Islet of Langerhans (tissue), 1 donor: ENCODE measurements at regions not wholly inside any gene's neighbourhood (a gene's known extent, or its start where the extent isn't known, plus 50 kb on each side); places are given as distances from the start of the nearest gene placed in this dataset.

Source experiments
- FAIRE-seq: peaks from one replicate; lab custom pipeline; 2011; peaks lifted over from hg19 to GRCh38; lab: Jason Lieb, UNC

DNA sequence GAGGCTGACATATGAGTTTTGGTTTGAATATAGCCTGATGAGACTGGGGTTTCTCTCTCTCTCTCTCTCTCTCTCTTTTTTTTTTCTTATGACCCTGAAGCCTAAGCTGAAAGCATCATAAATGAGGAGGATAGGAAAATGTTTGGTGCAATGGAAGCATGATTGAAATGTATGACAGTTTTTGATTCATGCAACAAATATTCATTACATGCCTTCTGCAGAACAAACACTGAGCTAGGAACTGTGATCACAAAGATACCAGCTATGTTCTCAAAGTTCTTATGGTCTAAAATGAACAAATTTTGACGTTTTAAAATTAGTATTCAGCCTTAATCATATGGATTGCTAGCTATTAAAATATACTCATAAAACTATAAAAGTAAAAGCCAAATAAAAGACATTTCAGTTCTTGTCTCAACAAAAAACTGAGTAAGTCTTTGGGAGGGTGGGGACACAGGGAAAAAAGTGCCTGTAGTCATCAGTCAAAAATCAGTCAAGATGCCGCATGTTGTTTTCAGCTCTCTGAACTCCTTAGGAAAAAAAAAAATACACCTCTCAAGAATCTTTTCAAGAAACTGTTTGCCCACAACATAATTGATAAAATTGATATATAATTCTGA lies 57.2 kb downstream of the NKX6-1 start:
- FAIRE-seq: no peak

DNA sequence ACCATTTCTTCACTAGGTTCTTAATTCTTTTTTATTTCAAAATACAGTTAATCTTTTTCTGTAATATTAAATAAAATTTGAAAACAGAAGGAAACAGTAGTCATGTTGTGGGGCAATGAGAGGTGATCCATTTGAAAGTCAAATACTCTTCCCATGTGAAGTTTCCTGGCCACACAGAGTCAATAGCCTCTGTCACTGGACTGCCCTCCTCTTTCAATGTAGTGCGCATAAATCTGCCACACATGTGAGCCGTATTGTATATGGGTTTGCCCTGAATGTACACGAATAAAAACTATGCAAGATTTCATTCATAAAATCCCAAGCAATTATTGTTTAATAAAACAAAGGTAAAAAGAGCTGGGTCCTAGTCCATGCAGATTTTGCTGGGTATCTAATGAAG lies 59.1 kb downstream of the NKX6-1 start:
- FAIRE-seq: no peak

DNA sequence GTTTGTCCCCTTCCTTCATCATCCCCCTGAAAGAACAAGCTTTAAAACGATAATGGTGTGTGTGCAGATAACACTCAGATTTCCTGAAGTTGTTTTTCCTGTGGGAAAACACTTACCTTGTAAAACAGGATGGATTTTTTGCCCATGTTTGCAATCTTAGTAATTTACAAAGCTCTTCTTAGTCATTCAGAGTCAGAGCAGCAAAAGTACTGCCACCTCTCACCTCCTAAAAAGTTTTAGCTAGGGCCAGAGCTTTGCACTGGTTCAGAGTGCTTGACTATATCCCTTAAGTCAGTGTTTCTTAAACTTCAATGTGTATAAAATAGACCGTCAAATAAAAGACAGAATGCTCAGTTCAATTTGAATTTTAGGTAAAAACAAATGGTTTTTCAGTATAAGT lies 62.3 kb downstream of the NKX6-1 start:
- no peak for FAIRE-seq

DNA sequence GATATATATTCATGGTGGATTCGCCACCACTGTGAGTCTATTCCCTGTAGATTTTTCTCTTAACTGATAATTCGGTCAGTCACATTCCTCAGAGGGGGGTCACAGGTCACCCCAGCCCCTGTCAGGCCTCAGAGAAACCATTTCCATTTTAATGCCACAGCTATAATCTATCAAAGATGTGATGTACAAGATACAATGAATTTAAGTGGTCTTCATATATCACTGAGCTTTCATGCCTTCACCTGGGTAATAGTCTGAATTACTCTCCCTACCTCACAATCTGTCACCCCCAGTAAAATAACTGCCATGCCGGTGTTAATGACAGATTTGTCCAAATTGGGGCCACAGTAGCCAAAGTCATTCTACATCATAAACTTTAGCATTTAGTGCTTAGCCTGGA lies 64.7 kb downstream of the NKX6-1 start:
- FAIRE-seq: no peak

DNA sequence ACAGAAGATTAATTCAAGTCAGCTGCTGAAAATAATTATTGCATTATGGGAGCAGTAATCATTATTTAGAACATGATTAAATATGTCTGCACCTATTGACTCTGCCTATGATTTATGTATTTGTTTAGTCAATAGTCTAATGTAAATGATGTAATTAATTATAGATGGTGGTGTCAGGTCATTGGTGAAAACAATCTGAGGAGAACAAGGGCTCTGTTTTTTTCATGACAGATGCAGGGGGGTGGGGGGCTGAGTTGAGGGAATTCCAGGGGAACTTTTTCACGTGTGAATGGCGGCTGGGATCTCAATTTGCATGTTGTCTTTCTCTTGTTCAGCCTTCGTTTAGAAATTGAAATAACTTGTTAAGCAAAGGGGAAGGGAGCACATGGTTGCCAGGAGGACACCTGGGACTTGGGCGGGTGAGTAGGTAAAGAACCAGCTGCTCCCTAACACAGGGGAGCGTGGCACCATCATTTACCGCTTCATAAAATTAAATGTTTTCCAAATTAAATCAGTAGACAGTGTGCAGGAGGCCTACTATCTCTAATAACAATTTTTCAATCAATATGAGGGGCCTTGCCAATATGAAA lies 65.4 kb downstream of the NKX6-1 start:
- peak; percentile 81 for FAIRE-seq

DNA sequence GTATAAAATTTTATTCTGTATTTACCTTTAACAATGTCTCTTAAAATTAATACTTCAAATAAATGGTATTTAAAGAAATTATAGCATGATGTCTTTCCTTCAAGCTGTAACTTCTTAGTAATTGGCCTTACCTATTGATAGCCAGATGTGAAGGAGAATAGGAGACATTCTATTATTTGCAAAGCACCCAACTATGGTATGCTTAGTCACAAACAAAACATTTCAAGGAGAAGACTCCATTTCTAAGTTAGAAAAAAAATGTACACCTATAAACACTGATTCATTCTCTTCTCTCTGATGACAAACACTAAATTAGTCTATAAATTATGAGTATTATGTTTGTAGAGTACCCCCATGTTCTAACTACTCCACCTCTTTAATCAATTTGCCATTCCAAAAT lies 66.4 kb downstream of the NKX6-1 start:
- FAIRE-seq: no peak

DNA sequence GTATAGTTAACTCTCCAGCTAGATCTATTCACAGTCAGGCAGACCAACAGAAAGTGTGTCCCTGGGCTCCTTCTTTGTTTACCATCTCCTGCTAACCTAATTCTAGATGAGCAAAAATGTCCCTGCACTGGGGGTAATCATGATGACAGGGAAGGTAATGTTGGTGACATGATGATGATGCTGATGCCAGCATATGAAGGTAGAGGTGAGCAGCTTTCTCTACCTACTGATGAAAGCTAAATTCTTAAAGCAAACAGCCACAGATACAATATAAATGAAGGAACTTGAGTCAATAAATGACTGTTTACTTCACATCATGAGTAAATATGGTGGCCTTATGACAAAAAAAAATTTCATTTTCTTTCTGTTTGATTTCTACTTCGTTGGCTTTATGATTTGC lies 78.5 kb downstream of the NKX6-1 start:
- FAIRE-seq: peak; percentile 100

DNA sequence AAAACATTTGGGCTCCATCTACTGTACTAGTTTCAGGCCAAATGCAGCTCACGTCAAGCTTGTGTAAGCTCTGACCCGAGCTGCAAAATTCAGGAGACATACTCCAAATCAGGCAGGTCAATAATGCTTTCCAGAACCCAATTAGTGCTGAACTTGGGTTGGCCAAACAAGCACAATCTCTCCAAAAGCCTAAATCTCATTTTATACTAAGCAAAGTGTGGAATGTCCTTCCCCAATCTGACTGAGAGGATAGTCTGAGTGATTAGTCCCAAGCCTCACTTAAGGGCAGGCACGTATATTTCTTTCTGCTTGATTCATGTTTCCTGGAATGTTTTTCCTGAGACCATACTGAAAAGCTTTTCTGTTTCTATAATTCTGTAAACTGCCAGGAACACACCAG lies 79.9 kb downstream of the NKX6-1 start:
- FAIRE-seq: no peak

DNA sequence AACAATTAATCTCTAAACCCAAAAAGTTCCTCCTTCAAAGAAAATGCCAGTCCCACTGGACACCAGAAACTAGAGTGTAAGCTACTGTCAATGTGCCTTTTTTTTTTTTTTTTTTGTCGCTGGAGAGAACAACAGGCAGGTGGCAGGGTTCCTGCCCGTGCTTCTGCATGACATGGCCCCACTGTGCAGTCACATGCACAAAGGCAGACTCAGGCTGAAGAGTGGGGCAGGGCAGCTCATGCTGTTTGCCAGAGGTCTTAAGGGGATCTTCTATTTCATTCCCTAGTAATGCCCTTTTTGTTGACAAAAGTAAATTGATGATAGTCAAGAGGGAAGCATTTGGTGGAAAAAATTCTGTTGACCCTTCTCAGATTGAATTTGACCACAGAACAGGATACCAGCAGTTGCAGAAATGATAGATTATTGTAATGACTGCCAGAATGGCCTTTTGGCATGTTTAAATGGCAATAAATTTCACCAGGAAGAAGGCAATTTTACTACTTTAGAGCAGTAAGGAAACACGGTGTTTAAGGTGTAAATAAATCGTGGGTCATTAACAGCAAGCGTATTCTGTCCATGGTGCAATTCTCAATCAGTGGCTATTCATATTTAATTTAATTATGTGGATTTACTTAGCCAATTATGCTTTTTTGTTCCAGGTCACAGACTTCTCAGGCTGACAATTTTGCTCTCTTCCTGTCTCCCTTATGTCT lies 80.9 kb downstream of the NKX6-1 start:
- peak; percentile 100 for FAIRE-seq

DNA sequence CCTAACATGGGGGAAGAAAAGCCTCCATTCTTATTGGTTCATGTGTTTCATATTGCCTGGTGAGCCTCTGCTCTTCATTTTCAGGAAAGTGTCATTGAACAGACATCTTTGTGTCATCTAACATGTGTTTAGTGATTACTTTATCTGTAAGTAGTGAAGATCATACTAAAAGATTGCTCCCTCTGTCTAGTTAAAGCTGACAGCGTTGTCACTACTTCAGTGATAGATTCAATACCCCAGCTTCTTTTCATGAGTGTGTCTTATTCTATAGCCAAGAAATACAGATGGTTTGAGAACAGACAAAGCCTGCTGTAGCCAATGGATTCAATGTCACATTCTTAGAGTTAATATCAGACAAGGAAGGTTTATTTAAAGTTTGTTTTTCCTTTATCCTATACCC lies 85.1 kb downstream of the NKX6-1 start:
- FAIRE-seq: no peak

DNA sequence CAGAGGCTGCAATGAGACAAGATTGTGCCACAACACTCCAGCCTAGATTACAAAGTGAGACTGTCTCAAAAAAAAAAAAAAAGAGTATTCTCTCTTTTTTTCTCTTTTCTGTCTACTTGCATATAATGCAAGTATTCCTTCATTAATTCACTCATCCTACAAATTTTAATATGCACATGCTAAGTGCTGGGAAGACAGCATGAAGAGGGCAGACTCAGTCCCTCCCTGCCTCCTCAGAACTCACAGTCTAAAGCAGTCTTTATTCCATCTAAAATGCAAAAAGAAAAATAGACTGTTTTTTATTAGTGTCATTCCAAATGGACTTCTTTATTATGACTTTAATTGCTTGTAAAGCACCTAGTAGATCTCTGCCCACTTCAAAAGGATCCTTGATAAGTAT lies 85.6 kb downstream of the NKX6-1 start:
- FAIRE-seq: no peak

DNA sequence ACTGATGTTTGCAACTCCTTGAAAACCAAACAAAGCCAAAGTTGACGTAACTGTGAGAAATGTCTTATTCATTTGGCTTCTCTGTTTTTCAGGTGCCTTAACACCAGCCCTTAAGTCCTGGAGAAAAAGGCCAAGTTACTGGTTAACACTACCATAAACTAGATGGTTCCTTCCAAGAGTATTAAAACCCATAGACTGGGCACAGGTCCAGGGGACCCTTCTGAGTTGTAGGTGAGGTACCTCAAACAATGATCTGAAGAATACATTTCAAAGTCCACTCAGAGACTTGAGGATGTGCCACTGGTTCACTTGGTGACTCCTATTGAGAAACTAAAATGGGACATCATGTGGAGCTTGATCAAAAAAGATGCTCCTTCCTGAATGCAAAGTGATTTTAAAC lies 87.0 kb downstream of the NKX6-1 start:
- no peak for FAIRE-seq

DNA sequence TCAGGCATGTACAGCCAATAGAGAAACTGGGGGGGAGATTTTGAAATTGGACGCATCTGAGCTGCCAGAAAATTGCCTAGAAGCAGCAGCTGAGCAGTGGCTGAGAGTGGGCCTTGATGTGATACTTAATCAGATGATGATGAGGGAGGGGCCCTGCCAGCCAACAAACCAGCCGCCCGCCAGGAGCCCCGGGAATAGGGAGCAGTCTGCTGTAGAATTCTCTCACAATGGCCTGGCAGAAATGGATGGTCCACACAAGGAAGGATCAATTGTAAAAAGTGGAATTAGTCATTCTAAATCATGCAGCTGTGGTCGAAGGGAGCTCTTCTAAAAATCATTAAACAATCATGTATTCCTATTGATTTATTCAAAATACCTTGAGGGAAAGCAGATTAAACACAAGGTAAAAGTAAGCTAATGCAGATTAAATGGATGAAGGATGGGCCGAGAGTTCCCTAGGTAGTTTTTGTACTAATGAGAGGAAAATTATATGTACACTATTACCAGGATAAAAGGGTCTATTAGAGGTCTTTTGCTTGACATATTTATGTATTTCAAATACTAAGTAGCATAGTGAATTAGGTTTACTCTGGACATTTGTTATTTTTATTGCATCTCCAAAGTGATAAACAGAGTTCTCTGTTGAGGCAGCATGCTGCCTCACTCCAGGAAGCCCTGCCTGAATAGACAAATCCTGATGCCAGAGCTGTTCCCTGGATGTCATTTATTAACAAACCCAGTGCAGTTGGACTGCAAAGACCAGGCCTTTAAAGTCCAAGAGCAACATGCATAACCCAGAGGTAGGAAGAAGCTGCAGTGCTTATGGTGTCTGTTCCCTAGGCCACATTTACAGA lies 91.3 kb downstream of the NKX6-1 start:
- FAIRE-seq: no peak

DNA sequence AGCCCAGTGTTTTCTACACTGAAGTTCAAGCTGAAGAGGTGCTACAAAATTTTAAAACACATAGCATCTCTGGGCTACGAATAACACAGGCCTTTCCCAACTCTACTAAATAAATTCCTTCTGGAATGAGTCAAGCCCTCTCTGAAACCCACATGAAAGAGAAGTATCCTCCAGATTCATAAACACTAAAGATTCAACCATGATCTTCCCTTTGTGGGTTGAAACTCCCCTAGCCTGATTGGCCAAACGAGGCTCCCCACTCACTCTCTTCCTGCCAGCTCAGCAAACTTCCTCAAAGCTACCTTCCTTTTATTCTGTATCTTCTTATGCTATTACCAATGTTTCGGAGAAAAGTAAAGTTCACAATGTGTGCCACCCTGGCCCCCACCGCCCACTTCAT lies 95.4 kb downstream of the NKX6-1 start:
- FAIRE-seq: no peak

DNA sequence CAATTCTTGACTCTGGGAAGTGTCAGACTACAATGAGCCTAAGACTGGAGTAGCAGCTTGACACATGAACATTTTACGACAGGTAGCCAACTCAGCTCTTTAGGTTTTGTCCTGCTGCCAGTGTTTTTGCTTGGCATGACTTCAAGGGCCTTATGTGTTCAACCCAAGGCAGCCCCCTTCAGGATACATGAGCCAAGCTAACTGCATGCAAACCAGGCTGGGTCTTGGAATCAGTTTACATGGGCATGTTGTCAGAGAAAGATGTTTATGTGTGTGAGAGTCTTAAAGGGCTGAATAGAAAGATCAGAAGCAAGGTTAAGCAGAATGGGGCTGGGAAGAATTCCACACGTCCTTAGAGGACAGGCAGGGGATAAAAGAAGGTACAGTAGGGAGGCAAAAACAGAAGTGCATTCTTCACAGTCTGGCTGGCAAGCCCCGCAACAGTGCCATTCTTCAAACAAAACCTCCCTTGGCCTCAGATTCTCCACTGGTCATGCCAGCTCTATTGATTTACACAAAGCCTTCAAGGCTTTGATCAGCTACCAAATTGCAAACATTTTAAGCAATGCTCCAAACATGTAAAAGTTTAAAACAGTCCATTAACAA lies 97.3 kb downstream of the NKX6-1 start:
- FAIRE-seq: no peak

DNA sequence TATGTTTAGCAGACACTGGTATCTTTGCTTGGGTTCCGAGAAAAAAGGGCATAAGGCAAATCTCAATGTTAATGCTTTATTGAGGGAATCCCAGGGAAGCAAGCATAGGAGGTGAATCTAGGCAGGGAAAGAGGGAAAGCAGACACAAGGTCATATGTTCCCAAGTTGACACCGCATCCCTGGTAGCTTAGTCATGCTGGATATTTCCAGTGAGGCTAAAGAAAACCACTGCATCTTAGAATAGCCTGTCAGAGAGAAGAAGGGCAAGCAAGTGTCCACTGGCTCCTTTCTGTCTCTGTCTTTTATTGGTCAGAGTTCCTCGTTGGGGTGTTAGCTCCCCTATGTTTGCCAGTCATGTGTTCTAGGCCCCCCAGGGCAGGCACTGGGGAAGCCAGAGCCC lies 104.7 kb downstream of the NKX6-1 start:
- no peak for FAIRE-seq

DNA sequence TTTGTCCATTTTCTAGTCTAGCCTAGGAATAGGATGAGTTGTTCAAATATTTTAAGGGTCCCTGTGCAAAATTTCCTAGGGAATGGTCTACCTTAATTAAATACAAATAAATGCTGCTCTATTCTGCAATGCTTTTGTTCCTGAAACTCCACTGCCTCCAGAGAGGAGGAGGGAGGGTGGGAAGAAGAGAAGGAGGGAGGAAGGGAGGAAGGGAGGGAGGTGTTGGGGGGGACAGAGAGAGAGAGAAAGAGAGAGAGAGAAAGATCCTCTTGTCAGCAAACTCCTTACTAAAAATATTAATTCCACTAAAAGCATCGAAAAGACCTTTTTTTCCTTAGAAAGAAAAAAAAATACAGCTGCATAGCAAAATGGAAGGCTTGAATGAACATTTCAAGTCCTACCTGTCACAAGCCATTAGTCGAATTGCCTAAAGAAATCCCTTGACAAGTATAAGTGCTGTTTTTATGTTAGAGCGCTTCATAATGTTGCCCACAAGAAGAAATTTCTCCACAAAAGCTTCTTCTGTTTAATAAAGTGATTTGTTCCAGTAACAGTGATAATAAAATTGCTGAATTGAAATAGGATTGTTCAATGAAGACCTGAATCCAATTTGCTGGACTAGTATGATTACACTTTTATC lies 106.0 kb downstream of the NKX6-1 start:
- no peak for FAIRE-seq

DNA sequence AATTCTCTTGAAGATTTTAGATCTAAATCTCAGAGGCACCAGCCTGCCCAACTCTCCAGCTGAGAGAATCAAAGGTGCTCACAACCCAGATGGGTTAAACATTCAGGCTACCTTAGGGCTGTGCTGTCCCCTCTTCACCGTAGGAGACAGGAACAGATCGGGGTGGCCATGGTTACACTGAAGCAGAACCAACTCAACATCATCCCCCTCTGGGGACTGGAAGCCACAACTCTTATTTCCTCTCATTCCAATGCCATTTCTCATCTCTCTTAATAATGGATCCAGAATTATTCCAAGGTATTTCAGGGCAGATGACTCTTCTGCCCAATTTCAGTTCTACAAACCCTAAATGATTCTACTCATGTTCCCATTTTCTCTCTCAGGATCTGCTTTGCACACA lies 109.7 kb downstream of the NKX6-1 start:
- no peak for FAIRE-seq

DNA sequence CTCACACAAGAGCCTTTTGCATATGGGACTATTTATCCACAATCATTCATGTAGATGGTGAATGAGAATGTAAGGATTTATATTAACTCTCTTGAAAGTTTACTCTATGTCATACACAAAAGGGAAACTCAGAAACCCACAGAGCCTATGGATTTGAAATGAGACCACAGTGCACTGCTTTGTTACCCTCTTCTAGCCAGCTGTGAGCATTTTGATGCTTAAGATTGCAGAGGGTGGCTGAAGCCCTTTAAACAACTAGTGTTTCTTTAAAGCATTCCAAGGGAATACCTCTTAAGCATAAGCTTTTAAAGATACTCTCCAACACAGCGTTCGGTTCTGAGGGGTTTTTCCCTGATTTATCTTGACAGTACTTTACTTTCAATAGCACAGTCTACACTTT lies 113.9 kb downstream of the NKX6-1 start:
- FAIRE-seq: no peak

DNA sequence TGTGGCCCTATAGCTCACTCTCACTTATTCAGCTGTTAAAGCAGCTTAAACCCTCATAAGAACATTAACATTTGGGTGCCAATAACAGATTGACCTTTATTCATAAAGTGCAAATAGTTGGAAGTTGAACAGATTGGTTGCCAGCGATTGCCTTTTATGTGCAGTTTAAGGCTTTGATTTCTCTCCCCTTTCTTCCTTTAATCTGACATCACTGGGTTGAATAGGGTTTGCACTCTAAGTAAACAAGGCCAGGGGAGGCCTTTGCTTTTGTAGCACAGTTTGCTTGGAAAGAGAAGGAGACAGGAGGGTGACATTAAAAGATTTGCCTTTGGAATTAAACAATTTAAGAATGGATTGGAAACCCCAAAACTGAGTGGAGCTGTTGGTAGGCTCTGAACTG lies 114.3 kb downstream of the NKX6-1 start:
- FAIRE-seq: no peak

DNA sequence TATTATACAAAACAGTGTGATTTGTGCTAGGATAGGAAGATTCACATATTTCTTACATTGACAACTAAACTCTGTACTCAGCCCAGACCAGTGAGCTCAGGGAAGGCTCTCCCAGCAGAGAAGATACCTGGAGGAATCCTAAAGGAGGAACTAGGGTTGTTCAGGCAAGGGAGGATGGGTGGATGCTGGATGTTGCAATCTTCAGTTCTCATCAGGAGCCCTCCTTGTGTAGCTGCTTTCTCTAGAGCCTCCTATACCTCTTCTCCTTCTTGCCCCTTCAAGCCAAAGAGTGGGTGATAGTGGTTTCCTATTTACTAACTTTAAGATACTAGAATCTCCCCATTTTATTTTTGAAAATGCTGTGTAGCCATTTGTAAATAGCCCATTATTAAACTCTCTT lies 117.3 kb downstream of the NKX6-1 start:
- FAIRE-seq: no peak
